ENCODE measurements at regions not wholly inside any gene's neighbourhood (a gene's known extent, or its start where the extent isn't known, plus 50 kb on each side); places are given as distances from the start of the nearest gene placed in this dataset.

DNA sequence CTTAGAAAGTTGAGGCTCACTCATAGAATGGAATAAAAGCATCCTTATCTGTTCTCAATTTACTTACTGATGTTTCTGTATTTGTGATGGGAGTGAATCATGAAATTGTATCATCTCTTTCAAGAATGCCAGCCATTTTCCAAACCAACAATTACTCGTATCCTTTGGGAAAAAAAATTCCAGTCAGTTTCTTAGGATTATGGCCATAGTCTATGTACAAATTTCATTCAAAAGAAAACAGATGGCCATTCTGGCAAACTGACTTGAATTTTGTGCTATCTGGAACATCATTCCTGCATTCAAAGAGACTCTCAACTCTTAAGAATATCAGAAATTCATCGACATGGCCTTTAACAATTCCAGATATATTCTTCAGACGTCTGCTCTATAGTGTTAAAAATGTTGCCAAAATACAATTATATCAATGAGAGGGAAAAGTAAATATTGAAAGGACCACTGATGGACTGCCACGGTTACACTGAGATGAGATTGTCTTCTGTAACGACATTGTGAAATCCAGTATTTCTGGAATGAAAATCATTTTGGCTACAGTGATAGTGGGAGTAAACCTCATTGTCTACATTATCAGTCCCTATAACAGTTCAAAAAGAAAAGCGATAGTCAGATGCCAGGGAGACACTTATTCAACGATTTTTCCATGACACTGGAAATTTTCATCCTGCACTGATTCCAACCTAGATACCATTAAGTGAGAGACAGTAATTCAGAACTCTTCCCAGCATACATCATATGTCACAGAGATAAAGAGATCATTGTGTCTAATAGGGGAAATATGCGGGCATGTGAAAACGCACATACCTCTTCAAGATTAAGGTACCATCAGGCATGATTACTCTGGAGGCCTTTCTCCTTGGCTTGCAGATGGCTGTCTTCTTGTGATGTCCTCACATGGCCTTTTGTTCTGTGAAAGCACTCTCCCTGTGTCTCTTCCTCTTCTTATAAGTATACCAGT, 953.8 kb upstream of the ALCAM start:
- H3K4me3 ChIP-seq, result no peak overlapping the region
- no peak overlapping the region for H3K27ac ChIP-seq
- H3K36me3 ChIP-seq, result no peaks in the 10 kb centered on the region
- H3K4me1 ChIP-seq, result no peaks in the 10 kb centered on the region
- ATAC-seq, result no peak
- no peak for DNase-seq
- intact Hi-C loops (cut with DNase I), result no loop called here
- TF ChIP-seq, protein P1, sequence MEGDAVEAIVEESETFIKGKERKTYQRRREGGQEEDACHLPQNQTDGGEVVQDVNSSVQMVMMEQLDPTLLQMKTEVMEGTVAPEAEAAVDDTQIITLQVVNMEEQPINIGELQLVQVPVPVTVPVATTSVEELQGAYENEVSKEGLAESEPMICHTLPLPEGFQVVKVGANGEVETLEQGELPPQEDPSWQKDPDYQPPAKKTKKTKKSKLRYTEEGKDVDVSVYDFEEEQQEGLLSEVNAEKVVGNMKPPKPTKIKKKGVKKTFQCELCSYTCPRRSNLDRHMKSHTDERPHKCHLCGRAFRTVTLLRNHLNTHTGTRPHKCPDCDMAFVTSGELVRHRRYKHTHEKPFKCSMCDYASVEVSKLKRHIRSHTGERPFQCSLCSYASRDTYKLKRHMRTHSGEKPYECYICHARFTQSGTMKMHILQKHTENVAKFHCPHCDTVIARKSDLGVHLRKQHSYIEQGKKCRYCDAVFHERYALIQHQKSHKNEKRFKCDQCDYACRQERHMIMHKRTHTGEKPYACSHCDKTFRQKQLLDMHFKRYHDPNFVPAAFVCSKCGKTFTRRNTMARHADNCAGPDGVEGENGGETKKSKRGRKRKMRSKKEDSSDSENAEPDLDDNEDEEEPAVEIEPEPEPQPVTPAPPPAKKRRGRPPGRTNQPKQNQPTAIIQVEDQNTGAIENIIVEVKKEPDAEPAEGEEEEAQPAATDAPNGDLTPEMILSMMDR (IDR thresholded peaks at IDR 0.05), result no peak
- H3K27me3 ChIP-seq, result no peaks in the 10 kb centered on the region
- H3K9me3 ChIP-seq, result no peaks in the 10 kb centered on the region

DNA sequence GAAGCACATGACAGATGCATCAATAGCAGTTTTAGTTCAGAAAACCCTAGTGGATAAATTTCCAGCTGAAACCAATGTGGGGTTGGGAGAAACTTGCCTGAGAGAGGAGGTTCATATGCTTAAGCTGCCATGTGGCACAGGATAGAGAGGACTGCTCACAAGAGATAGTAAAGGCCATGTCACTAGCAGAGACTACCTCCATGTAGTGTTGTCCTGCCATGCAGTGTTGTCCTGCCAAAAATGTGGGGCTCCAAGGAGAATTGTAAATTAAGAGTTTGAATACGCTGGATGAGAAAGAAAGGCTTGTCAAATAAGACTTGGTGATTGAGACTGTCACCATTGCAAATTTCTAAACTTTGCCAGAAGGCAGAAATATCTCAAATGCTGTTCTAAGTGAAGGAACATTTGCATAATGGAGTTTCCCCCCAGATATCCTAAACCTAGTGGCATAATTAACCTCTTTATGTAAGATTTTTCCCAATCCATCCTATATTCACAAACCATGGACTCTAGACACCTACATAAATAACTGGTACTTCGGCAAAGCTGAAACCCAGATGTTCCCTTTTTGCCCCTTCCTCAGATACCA, 938.3 kb upstream of the ALCAM start:
- DNase-seq, result no peak
- H3K4me1 ChIP-seq, result no peaks in the 10 kb centered on the region
- intact Hi-C loops (cut with DNase I), result no loop called here

DNA sequence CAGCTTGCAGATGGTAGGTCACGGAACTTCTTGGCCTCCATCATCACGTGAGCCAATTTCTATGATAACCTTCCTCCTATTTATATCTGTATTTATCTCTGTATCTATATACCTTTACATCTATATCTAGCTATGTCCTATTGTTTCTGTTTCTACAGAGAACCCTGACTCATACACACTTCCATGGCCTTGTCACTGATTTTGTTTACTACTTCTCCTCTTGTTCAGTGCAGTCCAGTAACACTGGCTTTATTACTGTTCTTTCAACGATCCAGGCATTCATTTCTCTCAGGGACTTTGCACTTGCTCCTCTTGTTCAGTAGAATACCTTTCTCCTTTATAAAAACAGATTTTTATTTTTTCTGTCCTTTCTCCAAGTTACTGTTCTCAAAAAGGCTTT, 937.0 kb upstream of the ALCAM start:
- no peak overlapping the region for H3K27ac ChIP-seq
- TF ChIP-seq, protein P1 (IDR thresholded peaks at IDR 0.05), result no peak
- ATAC-seq, result no peak
- no peaks in the 10 kb centered on the region for H3K9me3 ChIP-seq
- H3K4me1 ChIP-seq, result no peaks in the 10 kb centered on the region
- no peaks in the 10 kb centered on the region for H3K27me3 ChIP-seq
- intact Hi-C loops (cut with DNase I), result no loop called here
- H3K36me3 ChIP-seq, result no peaks in the 10 kb centered on the region
- DNase-seq, result no peak
- H3K4me3 ChIP-seq, result no peak overlapping the region

More for the DNA sequence above, 938.3 kb upstream of the ALCAM start:
- no peak overlapping the region for H3K27ac ChIP-seq
- TF ChIP-seq, protein P1 (IDR thresholded peaks at IDR 0.05), result no peak
- ATAC-seq, result no peak
- H3K4me3 ChIP-seq, result no peak overlapping the region
- no peaks in the 10 kb centered on the region for H3K36me3 ChIP-seq
- no peaks in the 10 kb centered on the region for H3K9me3 ChIP-seq
- no peaks in the 10 kb centered on the region for H3K27me3 ChIP-seq

DNA sequence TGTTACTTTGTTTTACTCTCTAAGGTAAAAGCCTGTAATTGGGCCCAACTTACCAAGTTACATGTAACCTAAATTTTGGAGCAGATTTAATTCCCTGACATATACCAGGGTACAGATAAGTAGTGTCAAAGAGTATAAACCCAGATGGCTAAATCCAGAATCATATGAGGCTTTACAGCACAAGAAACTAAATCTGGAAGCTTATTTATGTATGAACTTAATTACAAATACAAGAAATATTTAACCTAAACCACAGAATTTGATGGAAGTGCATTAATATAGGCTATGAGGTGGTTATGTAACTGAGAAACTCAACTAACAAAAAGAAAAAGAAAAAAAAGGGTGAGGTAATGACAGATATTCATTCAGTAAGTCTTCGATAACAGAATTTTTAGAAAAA, 930.2 kb upstream of the ALCAM start:
- Histone ChIP-seq H3K4me1 (no peaks in the 10 kb centered on the region), H3K4me3 (no peak overlapping the region), H3K27ac (no peak overlapping the region), H3K9me3 (no peaks in the 10 kb centered on the region), H3K36me3 (no peaks in the 10 kb centered on the region), H3K27me3 (no peaks in the 10 kb centered on the region)
- ATAC-seq, result no peak
- TF ChIP-seq, protein P1 (IDR thresholded peaks at IDR 0.05), result no peak
- no peak for DNase-seq
- intact Hi-C loops (cut with DNase I), result no loop called here

DNA sequence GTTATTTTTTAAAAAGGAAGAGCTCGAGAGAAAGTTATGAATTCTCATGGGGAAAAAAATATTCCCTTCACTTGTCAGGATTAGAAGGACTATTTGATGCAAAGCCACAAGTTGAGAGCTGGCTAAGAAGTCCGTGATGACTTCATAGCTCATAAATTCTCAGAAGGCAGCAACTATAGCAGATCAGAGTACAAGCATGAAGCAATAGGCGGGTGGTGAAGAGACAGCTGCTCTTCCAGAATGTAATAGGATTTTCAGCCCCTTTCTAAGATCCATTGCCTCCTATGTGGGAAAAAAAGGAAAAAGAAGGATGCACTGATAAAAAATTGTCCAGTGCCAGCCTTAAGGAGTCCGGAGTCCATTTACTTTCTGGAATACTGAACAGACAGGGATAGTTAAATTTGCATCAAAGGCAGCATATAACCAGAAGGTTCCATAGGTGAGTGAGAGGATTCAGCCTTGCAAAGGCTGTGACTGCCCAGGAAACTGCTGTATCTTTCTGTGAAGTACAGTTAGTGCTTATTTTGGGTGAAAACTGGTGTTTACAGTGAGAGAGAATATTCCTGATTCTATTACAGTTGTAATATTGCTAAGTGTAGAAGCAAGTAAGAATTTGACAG, 929.5 kb upstream of the ALCAM start:
- Histone ChIP-seq H3K4me1 (no peaks in the 10 kb centered on the region), H3K27me3 (no peaks in the 10 kb centered on the region), H3K36me3 (no peaks in the 10 kb centered on the region), H3K4me3 (no peak overlapping the region), H3K27ac (no peak overlapping the region), H3K9me3 (no peaks in the 10 kb centered on the region)
- TF ChIP-seq, protein P1 (IDR thresholded peaks at IDR 0.05), result no peak
- peak; percentile 56 for ATAC-seq
- DNase-seq, result peak in 1 of 4 donors; percentile 50
- intact Hi-C loops (cut with DNase I), result no loop called here

Data from left lung (tissue), 4 donors.